A549 (cell line): ENCODE measurements at regions not wholly inside any gene's neighbourhood (a gene's known extent, or its start where the extent isn't known, plus 50 kb on each side); places are given as distances from the start of the nearest gene placed in this dataset.

Experiments used
- CHD2 ChIP-seq: fragments of 150-350 bp; IDR thresholded peaks from 2 replicates; pipeline ENCODE4 v1.6.1; 2014; ENCODE audit warnings: low read length; ENCODE audit not compliant: partially characterized antibody
- CTCF ChIP-seq: fragments of >200 bp; sonication (Bioruptor Twin); formaldehyde crosslinking; IDR thresholded peaks from 3 replicates; pipeline ENCODE4 v1.5.1; 2016
- EP300 ChIP-seq, 2 experiments: fragments of >200 bp; sonication (Bioruptor Twin); formaldehyde crosslinking; IDR thresholded peaks; 2 replicates in 1 of 2; 3 replicates in 1 of 2; pipeline ENCODE4 v1.6.1; 2016 to 2017
- POLR2A ChIP-seq: IDR thresholded peaks from 2 replicates; pipeline ENCODE4 v1.6.1; 2012; ENCODE audit warnings: mild to moderate bottlenecking, low read length
- SMC3 ChIP-seq: fragments of >200 bp; sonication (Bioruptor Twin); formaldehyde crosslinking; IDR thresholded peaks from 3 replicates; pipeline ENCODE4 v1.6.1; 2018; ENCODE audit warnings: inconsistent platforms

- TF ChIP-seq CTCF (no peak), CHD2 (no peak), SMC3 (no peak), EP300 (IDR thresholded peaks at IDR 0.05) (no peak), POLR2A (no peak)
These were observed 388.6 kb upstream of the TMPO start for GRCh38 chr12:98126637-98127335.
